IMR-90 (cell line): ENCODE measurements at regions not wholly inside any gene's neighbourhood (a gene's known extent, or its start where the extent isn't known, plus 50 kb on each side); places are given as distances from the start of the nearest gene placed in this dataset.

Experiments used
- ATAC-seq: fragments of 200-7000 bp; cut with Tn5 transposase; 2 replicates; pipeline ENCODE4 v1.9.1; 2020; ENCODE audit warnings: low read depth, mild to moderate bottlenecking, moderate library complexity
- BruUV-seq: library from RNA; stranded (reverse); fragments of 400-500 nt; replicated peaks from 2 replicates; lab custom pipeline; 2021; lab: Mats Ljungman, UMichigan
- CTCF ChIA-PET: fragments of 300-600 bp; formaldehyde crosslinking; extraction: SDS; loops from one replicate; lab custom pipeline; 2021; ENCODE audit warnings: antibody characterized with exemption; lab: Yijun Ruan, JAX
- POLR2A ChIA-PET: fragments of 300-600 bp; sonication (Branson Sonifier 250); formaldehyde crosslinking; loops from one replicate; lab custom pipeline; 2022; ENCODE audit warnings: antibody characterized with exemption; ENCODE audit not compliant: unreplicated experiment; lab: Charles Lee
- DNase-seq: peaks from one replicate; pipeline ENCODE4 v3.0.0; 2013
- H2AFZ ChIP-seq: replicated peaks from 2 replicates; pipeline ENCODE3; 2013; ENCODE audit warnings: low read length, mild to moderate bottlenecking; ENCODE audit not compliant: poor library complexity
- H2AK5ac ChIP-seq: 2 replicates; pipeline ENCODE4 v1.6.1; 2013; ENCODE audit warnings: low read depth, low read length, inconsistent platforms
- H2AK9ac ChIP-seq: replicated peaks from 2 replicates; pipeline ENCODE3; 2013; ENCODE audit warnings: mild to moderate bottlenecking, low read depth, low read length, moderate library complexity; ENCODE audit not compliant: poor library complexity
- H2BK120ac ChIP-seq: 2 replicates; pipeline ENCODE4 v1.6.1; 2013; ENCODE audit warnings: low read depth, low read length, inconsistent platforms
- H2BK15ac ChIP-seq: 3 replicates; pipeline ENCODE4 v1.6.1; 2013; ENCODE audit warnings: low read depth, low read length, inconsistent platforms
- H2BK20ac ChIP-seq: 2 replicates; pipeline ENCODE4 v1.6.1; 2013; ENCODE audit warnings: low read depth, mild to moderate bottlenecking, inconsistent platforms, low read length, moderate library complexity
- H2BK5ac ChIP-seq: 2 replicates; pipeline ENCODE4 v1.6.1; 2013; ENCODE audit warnings: mild to moderate bottlenecking, low read depth, low read length, inconsistent platforms; ENCODE audit not compliant: poor library complexity, severe bottlenecking
- H3K14ac ChIP-seq: replicated peaks from 2 replicates; pipeline ENCODE4 v1.6.1; 2013; ENCODE audit warnings: low read depth, low read length, inconsistent platforms
- H3K18ac ChIP-seq: 2 replicates; pipeline ENCODE4 v1.6.1; 2013; ENCODE audit warnings: low read depth, low read length, control low read depth
- H3K23ac ChIP-seq: 2 replicates; pipeline ENCODE4 v1.6.1; 2013; ENCODE audit warnings: low read depth, low read length, inconsistent platforms
- H3K27ac ChIP-seq: 2 replicates; pipeline ENCODE4 v1.5.1; 2013; ENCODE audit warnings: mild to moderate bottlenecking, control low read depth, low read length; ENCODE audit not compliant: insufficient read depth
- H3K27me3 ChIP-seq: 2 replicates; pipeline ENCODE4 v1.6.1; 2013; ENCODE audit warnings: low read length; ENCODE audit not compliant: control insufficient read depth, insufficient read depth
- H3K36me3 ChIP-seq: 2 replicates; pipeline ENCODE4 v1.6.1; 2013; ENCODE audit warnings: low read length, mixed read lengths; ENCODE audit not compliant: control insufficient read depth, insufficient read depth
- H3K4ac ChIP-seq: 2 replicates; pipeline ENCODE4 v1.6.1; 2013; ENCODE audit warnings: low read depth, low read length, inconsistent platforms
- H3K4me1 ChIP-seq: 2 replicates; pipeline ENCODE4 v1.6.1; 2013; ENCODE audit warnings: low read length, mixed read lengths; ENCODE audit not compliant: control insufficient read depth, insufficient read depth
- H3K4me2 ChIP-seq: 2 replicates; pipeline ENCODE4 v1.6.1; 2013; ENCODE audit warnings: low read depth, mild to moderate bottlenecking, control low read depth, low read length, moderate library complexity
- H3K4me3 ChIP-seq: 2 replicates; pipeline ENCODE4 v1.5.1; 2013; ENCODE audit warnings: low read depth, mild to moderate bottlenecking, control low read depth, low read length, moderate library complexity; ENCODE audit not compliant: insufficient read depth
- H3K56ac ChIP-seq: 2 replicates; pipeline ENCODE4 v1.6.1; 2013; ENCODE audit warnings: low read length, inconsistent platforms; ENCODE audit not compliant: insufficient read depth; ENCODE audit errors: extremely low read depth
- H3K79me1 ChIP-seq, 2 experiments: 2 replicates each; pipeline ENCODE4 v1.6.1; 2013; ENCODE audit warnings: low read length in 2 of 2, inconsistent platforms in 1 of 2, low read depth in 1 of 2
- H3K9ac ChIP-seq: 2 replicates; pipeline ENCODE4 v1.6.1; 2013; ENCODE audit warnings: low read depth, low read length, control low read depth
- H3K9me1 ChIP-seq: 2 replicates; pipeline ENCODE4 v1.6.1; 2013; ENCODE audit warnings: low read length, inconsistent platforms; ENCODE audit not compliant: insufficient read depth
- H3K9me3 ChIP-seq: 2 replicates; pipeline ENCODE4 v1.6.1; 2013; ENCODE audit warnings: low read length; ENCODE audit not compliant: control insufficient read depth, insufficient read depth
- H4K20me1 ChIP-seq: 2 replicates; pipeline ENCODE4 v1.6.1; 2013; ENCODE audit warnings: low read length, inconsistent platforms; ENCODE audit not compliant: insufficient read depth
- H4K5ac ChIP-seq: 2 replicates; pipeline ENCODE4 v1.6.1; 2013; ENCODE audit warnings: mild to moderate bottlenecking, low read depth, low read length, control low read depth
- H4K8ac ChIP-seq, 2 experiments: 2 replicates each; pipeline ENCODE4 v1.6.1; 2013; ENCODE audit warnings: low read depth in 2 of 2, low read length in 2 of 2, control low read depth in 1 of 2, inconsistent platforms in 1 of 2
- H4K91ac ChIP-seq: 2 replicates; pipeline ENCODE4 v1.6.1; 2013; ENCODE audit warnings: low read depth, low read length, inconsistent platforms; ENCODE audit not compliant: insufficient read depth
- CEBPB ChIP-seq: IDR thresholded peaks from 2 replicates; pipeline ENCODE4 v1.6.1; 2012; ENCODE audit warnings: low read depth, low read length, improper control_type of control experiment
- FOS ChIP-seq: fragments of 150-350 bp; IDR thresholded peaks from 2 replicates; pipeline ENCODE4 v1.6.1; 2016; ENCODE audit warnings: low read depth, low read length
- MAFK ChIP-seq: IDR thresholded peaks from 2 replicates; pipeline ENCODE4 v1.6.1; 2012; ENCODE audit warnings: low read depth, low read length, improper control_type of control experiment
- RCOR1 ChIP-seq: IDR thresholded peaks from 2 replicates; pipeline ENCODE4 v1.6.1; 2012; ENCODE audit warnings: mild to moderate bottlenecking, low read length, improper control_type of control experiment; ENCODE audit not compliant: insufficient replicate concordance
- whole genome bisulfite sequencing, 2 experiments: methylation state at CpG; one replicate each; pipeline versions ENCODE4 v1.1.5 to v1.1.7; 2013; ENCODE audit warnings: missing lambda C conversion rate in 2 of 2; ENCODE audit not compliant: insufficient read length in 1 of 2; ENCODE audit errors: extremely low coverage in 2 of 2; 5-methylcytosine and 5-hydroxymethylcytosine counted together
- dilution Hi-C: fragments of 300-500 bp; cut with HindIII; formaldehyde crosslinking; loops from one replicate; pipeline ENCODE4 v1.14.3; 2018; ENCODE audit warnings: low sequenced_read_pairs; ENCODE audit not compliant: unreplicated experiment
- in situ Hi-C: fragments of 300-500 bp; cut with MboI; formaldehyde crosslinking; loops from 3 replicates; pipeline ENCODE4 v1.14.3; 2019; ENCODE audit warnings: low sequenced_read_pairs, inconsistent platforms, mixed read lengths
- intact Hi-C: fragments of 100-400 bp; cut with micrococcal nuclease; formaldehyde crosslinking; loops from 2 replicates; pipeline ENCODE4 v1.10.0; 2022

- no peak overlapping the region for H3K14ac ChIP-seq
- no peak overlapping the region for H2BK15ac ChIP-seq
- no peak overlapping the region for H3K23ac ChIP-seq
- ATAC-seq, result no peak
- no peak overlapping the region for H3K18ac ChIP-seq
- H3K4me2 ChIP-seq, result no peak overlapping the region
- no peak overlapping the region for H3K4ac ChIP-seq
- H3K79me1 ChIP-seq, result no peaks in the 10 kb centered on the region
- dilution Hi-C loops, result no loop called here
- no peak overlapping the region for H2BK120ac ChIP-seq
- intact Hi-C loops, result no loop called here
- H2AFZ ChIP-seq, result no peak overlapping the region
- no peak overlapping the region for H3K56ac ChIP-seq
- H4K5ac ChIP-seq, result no peak overlapping the region
- DNase-seq, result peak; percentile 25
- H4K8ac ChIP-seq, result no peak overlapping the region
- no peak overlapping the region for H2BK5ac ChIP-seq
- TF ChIP-seq CEBPB, result peak; percentile 9; the same call in 1 of the 2 replicates
- no peak for TF ChIP-seq FOS
- TF ChIP-seq RCOR1, result no peak
- no peak for TF ChIP-seq MAFK
- POLR2A ChIA-PET, result no interaction called here
- no peak overlapping the region for H2BK20ac ChIP-seq
- CTCF ChIA-PET, result interaction anchor here (0.6 kb wide), 1 partner anchor 19 kb away, joined by 6 read pairs; no protein-coding TSS in a partner anchor
- H3K9me3 ChIP-seq, result no peaks in the 10 kb centered on the region
- no CpG with 5 or more reads among the region's 3 CpGs for WGBS, 2 experiments
- H2AK9ac ChIP-seq, result no peak overlapping the region
- no peak overlapping the region for H3K4me3 ChIP-seq
- no peak overlapping the region for H4K91ac ChIP-seq
- no peak overlapping the region for H2AK5ac ChIP-seq
- no peaks in the 10 kb centered on the region; the same call in 1 of the 2 replicates for H3K9me1 ChIP-seq
- peaks cover 2% of the 10 kb centered on the region; the same call in 1 of the 2 replicates for H3K4me1 ChIP-seq
- no peaks in the 10 kb centered on the region for H3K36me3 ChIP-seq
- H3K9ac ChIP-seq, result no peak overlapping the region
- no peaks in the 10 kb centered on the region for H3K27me3 ChIP-seq
- H4K20me1 ChIP-seq, result no peaks in the 10 kb centered on the region
- in situ Hi-C loops, result no loop called here
- H3K27ac ChIP-seq, result no peak overlapping the region
- BruUV-seq, result no TSS peak
These were observed 544.1 kb downstream of the HTR7 start for GRCh38 chr10:90313576-90314325.
